ENCODE measurements at regions not wholly inside any gene's neighbourhood (a gene's known extent, or its start where the extent isn't known, plus 50 kb on each side); places are given as distances from the start of the nearest gene placed in this dataset.

GRCh38 chr14:25197885-25198284, 147.9 kb upstream of the STXBP6 start:
- TF ChIP-seq, protein P1, sequence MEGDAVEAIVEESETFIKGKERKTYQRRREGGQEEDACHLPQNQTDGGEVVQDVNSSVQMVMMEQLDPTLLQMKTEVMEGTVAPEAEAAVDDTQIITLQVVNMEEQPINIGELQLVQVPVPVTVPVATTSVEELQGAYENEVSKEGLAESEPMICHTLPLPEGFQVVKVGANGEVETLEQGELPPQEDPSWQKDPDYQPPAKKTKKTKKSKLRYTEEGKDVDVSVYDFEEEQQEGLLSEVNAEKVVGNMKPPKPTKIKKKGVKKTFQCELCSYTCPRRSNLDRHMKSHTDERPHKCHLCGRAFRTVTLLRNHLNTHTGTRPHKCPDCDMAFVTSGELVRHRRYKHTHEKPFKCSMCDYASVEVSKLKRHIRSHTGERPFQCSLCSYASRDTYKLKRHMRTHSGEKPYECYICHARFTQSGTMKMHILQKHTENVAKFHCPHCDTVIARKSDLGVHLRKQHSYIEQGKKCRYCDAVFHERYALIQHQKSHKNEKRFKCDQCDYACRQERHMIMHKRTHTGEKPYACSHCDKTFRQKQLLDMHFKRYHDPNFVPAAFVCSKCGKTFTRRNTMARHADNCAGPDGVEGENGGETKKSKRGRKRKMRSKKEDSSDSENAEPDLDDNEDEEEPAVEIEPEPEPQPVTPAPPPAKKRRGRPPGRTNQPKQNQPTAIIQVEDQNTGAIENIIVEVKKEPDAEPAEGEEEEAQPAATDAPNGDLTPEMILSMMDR (IDR thresholded peaks at IDR 0.05) = no peak
- TF ChIP-seq POLR2A (IDR thresholded peaks at IDR 0.05) = no peak
